Endothelial cell (in vitro differentiated cells): ENCODE measurements at regions not wholly inside any gene's neighbourhood (a gene's known extent, or its start where the extent isn't known, plus 50 kb on each side); places are given as distances from the start of the nearest gene placed in this dataset.
"Not testable (repeated sequence)": the region's sequence is repeated elsewhere in the genome, so short reads cannot be mapped to it uniquely, and the experiment has no call there.

ENCODE experiments used
- DNase-seq: peaks from one replicate; pipeline ENCODE4 v3.0.0; 2021; ENCODE audit warnings: low spot score
- H3K27ac Mint-ChIP-seq: one replicate; pipeline ENCODE4 v1.8.0; 2021; ENCODE audit warnings: mixed read lengths, inconsistent platforms; ENCODE audit not compliant: unreplicated experiment
- H3K27me3 Mint-ChIP-seq: one replicate; pipeline ENCODE4 v1.8.0; 2021; ENCODE audit warnings: mild to moderate bottlenecking, moderate library complexity, mixed read lengths, inconsistent platforms; ENCODE audit not compliant: unreplicated experiment
- H3K36me3 Mint-ChIP-seq: one replicate; pipeline ENCODE4 v1.8.0; 2021; ENCODE audit warnings: mild to moderate bottlenecking, low read depth, mixed read lengths, inconsistent platforms; ENCODE audit not compliant: unreplicated experiment
- H3K4me1 Mint-ChIP-seq: one replicate; pipeline ENCODE4 v1.8.0; 2021; ENCODE audit warnings: mild to moderate bottlenecking, mixed read lengths, inconsistent platforms; ENCODE audit not compliant: unreplicated experiment
- H3K4me3 Mint-ChIP-seq: one replicate; pipeline ENCODE4 v1.8.0; 2021; ENCODE audit warnings: mild to moderate bottlenecking, mixed read lengths, inconsistent platforms; ENCODE audit not compliant: unreplicated experiment
- H3K9me3 Mint-ChIP-seq: one replicate; pipeline ENCODE4 v1.8.0; 2021; ENCODE audit warnings: mixed read lengths, inconsistent platforms; ENCODE audit not compliant: unreplicated experiment
- CTCF ChIP-seq: fragments of 200-600 bp; sonication (generic); IDR thresholded peaks from one replicate; pipeline ENCODE4 v1.5.0; 2021; ENCODE audit warnings: antibody characterized with exemption; ENCODE audit not compliant: unreplicated experiment

GRCh38 chr10:124151466-124152095, 58.2 kb upstream of the CHST15 start:
- no peak for TF ChIP-seq CTCF
- Mint-ChIP-seq H3K9me3 (no peaks in the 10 kb centered on the region), H3K36me3 (no peaks in the 10 kb centered on the region), H3K4me3 (no peak overlapping the region), H3K4me1 (peaks cover 25% of the 10 kb centered on the region), H3K27me3 (peaks cover 10% of the 10 kb centered on the region), H3K27ac (no peak overlapping the region)
- no peak for DNase-seq

DNA sequence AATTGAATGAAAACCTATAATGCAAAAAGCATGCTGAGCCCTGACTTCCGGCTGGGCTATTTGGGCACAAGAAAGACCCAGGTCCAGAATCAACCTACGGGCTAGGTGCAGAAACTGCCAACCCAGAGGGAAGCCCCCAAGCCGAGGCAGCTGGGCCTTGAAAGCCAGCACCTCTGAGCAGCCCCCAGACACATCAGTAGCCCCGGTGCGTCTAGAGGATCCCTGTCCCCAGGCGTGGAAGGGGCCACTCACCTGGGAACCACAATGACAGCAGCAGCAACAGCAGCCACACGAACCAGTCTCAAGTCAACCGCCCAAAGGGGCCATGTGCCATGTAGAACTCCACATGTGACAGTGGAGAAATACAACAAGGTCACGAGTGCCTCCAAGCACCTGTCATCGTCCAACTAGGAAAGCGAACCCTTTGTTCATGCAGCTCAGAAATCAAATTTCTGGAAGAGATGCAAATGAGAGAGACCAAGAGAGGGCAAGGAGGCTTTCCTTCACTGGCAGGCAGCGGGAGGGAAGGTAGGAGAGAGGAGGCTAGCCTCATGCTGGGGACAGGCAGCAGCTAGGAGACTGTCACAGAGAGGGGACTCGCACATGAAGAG, 57.5 kb upstream of the CHST15 start:
- Mint-ChIP-seq H3K4me3 (no peak overlapping the region), H3K36me3 (no peaks in the 10 kb centered on the region), H3K9me3 (no peaks in the 10 kb centered on the region), H3K27me3 (peaks cover 8% of the 10 kb centered on the region), H3K4me1 (peaks cover 24% of the 10 kb centered on the region), H3K27ac (peak overlapping the region; percentile 32)
- TF ChIP-seq CTCF, result no peak
- DNase-seq, result no peak

DNA sequence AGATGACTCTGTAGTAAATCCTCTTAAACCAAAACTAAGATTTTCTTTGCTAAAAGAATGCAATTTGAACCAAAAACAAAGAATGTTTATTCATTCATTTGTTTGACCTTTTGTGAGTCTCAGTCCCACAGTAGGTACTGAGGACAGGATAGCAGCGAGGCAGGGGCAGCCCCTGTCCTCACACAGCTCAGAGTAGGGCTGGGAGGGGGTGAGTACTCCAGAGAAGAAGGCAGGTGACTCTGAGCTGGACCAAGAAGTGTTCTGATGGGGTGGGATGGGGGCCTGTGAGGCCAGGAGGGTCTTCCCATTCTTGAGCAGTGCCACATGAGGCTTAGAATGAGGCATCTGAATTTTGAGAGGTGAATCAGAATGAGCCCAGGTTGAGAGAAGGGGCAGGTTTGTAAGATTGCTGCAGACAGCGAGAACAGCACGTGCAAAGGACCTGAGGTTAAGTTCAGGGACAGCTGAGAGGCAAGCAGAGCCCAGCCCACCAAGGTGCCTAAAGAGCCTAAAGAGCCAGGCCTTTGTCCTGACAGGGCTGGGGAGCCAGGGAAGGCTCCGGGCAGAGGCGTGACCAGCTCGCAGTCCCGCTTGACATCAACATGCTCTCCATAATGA, 56.9 kb upstream of the CHST15 start:
- Mint-ChIP-seq H3K27ac (no peak overlapping the region), H3K36me3 (no peaks in the 10 kb centered on the region), H3K27me3 (peaks cover 5% of the 10 kb centered on the region), H3K4me3 (no peak overlapping the region), H3K9me3 (no peaks in the 10 kb centered on the region), H3K4me1 (peaks cover 19% of the 10 kb centered on the region)
- TF ChIP-seq CTCF, result no peak
- DNase-seq, result no peak

GRCh38 chr10:124149189-124150042, 56.0 kb upstream of the CHST15 start:
- Mint-ChIP-seq H3K27ac (no peak overlapping the region), H3K4me3 (no peak overlapping the region)
- no peak for TF ChIP-seq CTCF

DNA sequence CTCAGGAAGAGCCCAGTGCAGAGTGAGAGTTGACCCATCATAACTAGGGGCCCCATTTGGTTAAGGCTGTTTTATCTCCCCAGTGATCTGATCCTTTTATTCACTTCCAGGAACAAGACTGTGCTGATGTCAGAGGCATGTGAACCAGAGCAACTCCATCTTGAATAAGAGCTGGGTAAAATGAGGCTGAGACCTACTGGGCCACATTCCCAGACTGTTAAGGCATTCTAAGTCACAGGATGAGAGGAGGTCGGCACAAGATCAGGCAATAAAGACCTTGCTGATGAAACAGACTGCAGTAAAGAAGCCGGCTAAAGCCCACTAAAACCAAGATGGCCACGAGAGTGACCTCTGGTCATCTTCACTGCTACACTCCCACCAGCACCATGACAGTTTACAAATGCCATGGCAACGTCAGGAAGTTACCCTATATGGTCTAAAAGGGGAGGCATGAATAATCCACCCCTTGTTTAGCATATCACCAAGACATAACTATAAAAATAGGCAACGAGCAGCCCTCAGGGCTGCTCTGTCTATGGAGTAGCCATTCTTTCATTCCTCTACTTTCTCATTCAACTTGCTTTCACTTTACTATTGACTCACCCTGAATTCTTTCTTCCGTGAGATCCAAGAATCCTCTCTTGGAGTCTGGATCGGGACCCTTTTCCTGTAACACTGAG, 55.3 kb upstream of the CHST15 start:
- H3K27me3 Mint-ChIP-seq, H3K27ac Mint-ChIP-seq, H3K4me3 Mint-ChIP-seq, H3K36me3 Mint-ChIP-seq, H3K9me3 Mint-ChIP-seq, DNase-seq: not testable (repeated sequence)
- peaks cover 19% of the 10 kb centered on the region for H3K4me1 Mint-ChIP-seq

More at GRCh38 chr10:124149189-124150042, 56.0 kb upstream of the CHST15 start:
- Mint-ChIP-seq H3K27me3 (peaks cover 6% of the 10 kb centered on the region), H3K9me3 (no peaks in the 10 kb centered on the region), H3K4me1 (peaks cover 19% of the 10 kb centered on the region), H3K36me3 (no peaks in the 10 kb centered on the region)
- DNase-seq, result no peak
